ENCODE measurements at regions not wholly inside any gene's neighbourhood (a gene's known extent, or its start where the extent isn't known, plus 50 kb on each side); places are given as distances from the start of the nearest gene placed in this dataset.

DNA sequence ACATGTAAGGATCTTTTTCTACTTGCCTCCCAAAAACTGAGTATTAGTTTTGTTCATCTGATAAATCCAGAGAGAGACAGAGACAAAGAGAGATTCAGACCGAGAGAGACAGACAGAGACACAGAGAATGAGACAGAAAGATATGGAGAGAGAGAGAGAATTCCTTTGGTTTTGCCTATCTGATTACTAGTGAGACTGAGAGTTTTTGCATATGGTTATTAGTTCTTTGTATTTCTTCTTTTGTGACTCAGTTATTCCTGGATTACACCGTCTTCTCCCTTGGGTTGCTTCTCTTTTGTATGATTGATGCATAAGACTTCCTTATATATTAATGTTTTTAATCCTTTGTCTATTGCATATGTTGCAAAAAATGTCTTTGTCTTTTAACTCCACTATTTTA lies 91.2 kb upstream of the SPATA31C2 start:
- H3K27me3 Mint-ChIP-seq = peaks cover 5 to 11% of the 10 kb centered on the region in 2 donors
- Histone ChIP-seq H3K27me3 (ENCODE audit: insufficient read depth, low read length) (no peaks in the 10 kb centered on the region), H3K4me1 (ENCODE audit: insufficient read depth, low read length) (no peaks in the 10 kb centered on the region), H3K4me3 (ENCODE audit: low read length in 2 of 2) (no peak overlapping the region), H3K9me3 (ENCODE audit: control insufficient read depth in 1 of 2, low read length in 2 of 2) (no peaks in the 10 kb centered on the region), H3K27ac (ENCODE audit: low read depth, low read length) (no peak overlapping the region), H3K36me3 (ENCODE audit: insufficient read depth, low read length) (no peaks in the 10 kb centered on the region)
- ChIA-PET CTCF (ENCODE audit: partially characterized antibody) (no interaction called here), POLR2A (ENCODE audit: partially characterized antibody) (no interaction called here)
- H3K4me1 Mint-ChIP-seq = no peaks in the 10 kb centered on the region
- DNase-seq = no peak
- intact Hi-C loops (cut with micrococcal nuclease) = no loop called here
- peaks cover 0 to 5% of the 10 kb centered on the region in 2 donors for H3K36me3 Mint-ChIP-seq
- H3K9me3 Mint-ChIP-seq = peaks cover 0 to 13% (median 5%) of the 10 kb centered on the region in 8 donors
- no peak overlapping the region for H3K4me3 Mint-ChIP-seq
- no peak overlapping the region for H3K27ac Mint-ChIP-seq

- CTCF ChIA-PET (ENCODE audit: partially characterized antibody) = no interaction called here
- intact Hi-C loops (cut with micrococcal nuclease) = no loop called here
- H3K4me3 ChIP-seq (ENCODE audit: low read length in 2 of 2) = no peak overlapping the region
Observed at GRCh38 chr9:88224938-88225337, 86.7 kb upstream of the SPATA31C2 start.

GRCh38 chr9:88221105-88221504 lies 82.8 kb upstream of the SPATA31C2 start:
- intact Hi-C loops (cut with micrococcal nuclease) = no loop called here

More at GRCh38 chr9:88224938-88225337, 86.7 kb upstream of the SPATA31C2 start:
- Mint-ChIP-seq H3K36me3 (no peaks in the 10 kb centered on the region), H3K4me3 (no peak overlapping the region), H3K27me3 (peaks cover 5 to 9% of the 10 kb centered on the region in 2 donors), H3K4me1 (no peaks in the 10 kb centered on the region), H3K27ac (no peak overlapping the region), H3K9me3 (no peaks in the 10 kb centered on the region)
- no peaks in the 10 kb centered on the region for H3K9me3 ChIP-seq (ENCODE audit: control insufficient read depth in 1 of 2, low read length in 2 of 2)
- no peaks in the 10 kb centered on the region for H3K4me1 ChIP-seq (ENCODE audit: insufficient read depth, low read length)
- H3K27me3 ChIP-seq (ENCODE audit: insufficient read depth, low read length) = no peaks in the 10 kb centered on the region
- DNase-seq = no peak
- POLR2A ChIA-PET (ENCODE audit: partially characterized antibody) = no interaction called here
- H3K27ac ChIP-seq (ENCODE audit: low read depth, low read length) = no peak overlapping the region
- no peaks in the 10 kb centered on the region for H3K36me3 ChIP-seq (ENCODE audit: insufficient read depth, low read length)

GRCh38 chr9:88220652-88221051 lies 82.4 kb upstream of the SPATA31C2 start:
- Histone ChIP-seq H3K9me3 (ENCODE audit: control insufficient read depth in 1 of 2, low read length in 2 of 2) (no peaks in the 10 kb centered on the region), H3K27me3 (ENCODE audit: insufficient read depth, low read length) (no peaks in the 10 kb centered on the region), H3K27ac (ENCODE audit: low read depth, low read length) (no peak overlapping the region), H3K4me1 (ENCODE audit: insufficient read depth, low read length) (no peaks in the 10 kb centered on the region), H3K36me3 (ENCODE audit: insufficient read depth, low read length) (no peaks in the 10 kb centered on the region), H3K4me3 (ENCODE audit: low read length in 2 of 2) (no peak overlapping the region)
- ChIA-PET POLR2A (ENCODE audit: partially characterized antibody) (no interaction called here), CTCF (ENCODE audit: partially characterized antibody) (no interaction called here)
- Mint-ChIP-seq H3K27ac (no peak overlapping the region), H3K27me3 (peaks cover 9 to 24% of the 10 kb centered on the region in 2 donors), H3K9me3 (no peaks in the 10 kb centered on the region), H3K4me1 (no peaks in the 10 kb centered on the region), H3K36me3 (no peaks in the 10 kb centered on the region), H3K4me3 (no peak overlapping the region)
- DNase-seq = no peak
- intact Hi-C loops (cut with micrococcal nuclease) = no loop called here

More at GRCh38 chr9:88221105-88221504, 82.8 kb upstream of the SPATA31C2 start:
- no peak for DNase-seq
- H3K27ac Mint-ChIP-seq = no peak overlapping the region
- Histone ChIP-seq H3K36me3 (ENCODE audit: insufficient read depth, low read length) (no peaks in the 10 kb centered on the region), H3K4me3 (ENCODE audit: low read length in 2 of 2) (no peak overlapping the region), H3K27ac (ENCODE audit: low read depth, low read length) (no peak overlapping the region), H3K4me1 (ENCODE audit: insufficient read depth, low read length) (no peaks in the 10 kb centered on the region), H3K9me3 (ENCODE audit: control insufficient read depth in 1 of 2, low read length in 2 of 2) (no peaks in the 10 kb centered on the region), H3K27me3 (ENCODE audit: insufficient read depth, low read length) (no peaks in the 10 kb centered on the region)
- CTCF ChIA-PET (ENCODE audit: partially characterized antibody) = no interaction called here
- no peaks in the 10 kb centered on the region for H3K9me3 Mint-ChIP-seq
- H3K27me3 Mint-ChIP-seq = peaks cover 9 to 24% of the 10 kb centered on the region in 2 donors
- no peaks in the 10 kb centered on the region for H3K4me1 Mint-ChIP-seq
- H3K4me3 Mint-ChIP-seq = no peak overlapping the region
- H3K36me3 Mint-ChIP-seq = no peaks in the 10 kb centered on the region
- POLR2A ChIA-PET (ENCODE audit: partially characterized antibody) = no interaction called here

DNA sequence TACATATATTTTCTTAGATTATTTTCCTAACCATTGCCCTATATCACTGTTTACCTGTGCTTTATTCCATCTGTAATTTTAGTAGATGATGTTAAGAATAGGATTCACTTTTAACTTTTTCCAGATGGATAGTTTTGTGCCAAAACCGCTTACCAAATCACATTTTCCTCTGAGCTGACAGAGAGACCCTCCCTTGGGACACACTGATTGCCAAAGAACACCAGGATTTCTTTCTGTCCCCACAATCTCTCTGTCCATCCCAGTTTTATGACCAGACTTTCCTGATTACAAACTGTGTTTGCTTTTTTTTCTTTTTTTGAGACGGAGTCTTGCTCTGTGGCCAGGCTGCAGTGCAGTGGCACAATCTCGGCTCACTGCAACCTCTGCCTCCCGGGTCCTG lies 81.3 kb upstream of the SPATA31C2 start:
- no peaks in the 10 kb centered on the region for H3K27me3 ChIP-seq (ENCODE audit: insufficient read depth, low read length)

DNA sequence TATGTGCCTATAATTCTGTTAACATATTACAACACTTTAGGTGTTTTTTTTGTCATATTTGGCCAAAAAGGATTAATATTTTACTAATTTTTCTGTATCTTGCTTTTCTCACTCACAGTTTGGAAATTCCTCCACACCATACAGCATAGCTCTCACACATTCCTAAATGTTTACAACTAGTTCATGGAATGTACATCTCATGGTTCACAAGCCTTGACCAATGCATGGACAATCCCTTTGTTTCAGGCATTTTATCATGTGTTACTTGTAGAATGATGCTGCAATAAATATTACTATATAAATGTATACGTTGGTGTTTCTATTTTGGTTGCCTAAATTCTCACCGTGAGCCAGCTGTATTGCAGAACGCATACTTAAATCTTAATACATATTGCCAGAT lies 80.5 kb upstream of the SPATA31C2 start:
- no peaks in the 10 kb centered on the region for H3K9me3 ChIP-seq (ENCODE audit: control insufficient read depth in 1 of 2, low read length in 2 of 2)
- Mint-ChIP-seq H3K27me3 (peaks cover 10 to 24% of the 10 kb centered on the region in 2 donors), H3K36me3 (no peaks in the 10 kb centered on the region), H3K4me3 (no peak overlapping the region), H3K9me3 (peaks cover 0 to 12% (median 2%) of the 10 kb centered on the region in 8 donors), H3K4me1 (no peaks in the 10 kb centered on the region), H3K27ac (peak overlapping the region in 1 of 7 donors; percentile 70)
- no peak for DNase-seq
- no peaks in the 10 kb centered on the region for H3K27me3 ChIP-seq (ENCODE audit: insufficient read depth, low read length)
- ChIA-PET POLR2A (ENCODE audit: partially characterized antibody) (no interaction called here), CTCF (ENCODE audit: partially characterized antibody) (no interaction called here)
- no peak overlapping the region for H3K27ac ChIP-seq (ENCODE audit: low read depth, low read length)
- H3K4me1 ChIP-seq (ENCODE audit: insufficient read depth, low read length) = no peaks in the 10 kb centered on the region
- no peak overlapping the region for H3K4me3 ChIP-seq (ENCODE audit: low read length in 2 of 2)
- intact Hi-C loops (cut with micrococcal nuclease) = no loop called here
- no peaks in the 10 kb centered on the region for H3K36me3 ChIP-seq (ENCODE audit: insufficient read depth, low read length)

More for the DNA sequence above, 81.3 kb upstream of the SPATA31C2 start:
- Histone ChIP-seq H3K4me1 (ENCODE audit: insufficient read depth, low read length) (no peaks in the 10 kb centered on the region), H3K9me3 (ENCODE audit: control insufficient read depth in 1 of 2, low read length in 2 of 2) (no peaks in the 10 kb centered on the region), H3K4me3 (ENCODE audit: low read length in 2 of 2) (no peak overlapping the region), H3K36me3 (ENCODE audit: insufficient read depth, low read length) (no peaks in the 10 kb centered on the region), H3K27ac (ENCODE audit: low read depth, low read length) (no peak overlapping the region)
- POLR2A ChIA-PET (ENCODE audit: partially characterized antibody) = no interaction called here
- no peaks in the 10 kb centered on the region for H3K36me3 Mint-ChIP-seq
- DNase-seq = no peak
- peaks cover 0 to 6% (median 0%) of the 10 kb centered on the region in 8 donors for H3K9me3 Mint-ChIP-seq
- no peaks in the 10 kb centered on the region for H3K4me1 Mint-ChIP-seq
- no peak overlapping the region for H3K27ac Mint-ChIP-seq
- peaks cover 9 to 24% of the 10 kb centered on the region in 2 donors for H3K27me3 Mint-ChIP-seq
- no peak overlapping the region for H3K4me3 Mint-ChIP-seq
- CTCF ChIA-PET (ENCODE audit: partially characterized antibody) = no interaction called here
- intact Hi-C loops (cut with micrococcal nuclease) = no loop called here

DNA sequence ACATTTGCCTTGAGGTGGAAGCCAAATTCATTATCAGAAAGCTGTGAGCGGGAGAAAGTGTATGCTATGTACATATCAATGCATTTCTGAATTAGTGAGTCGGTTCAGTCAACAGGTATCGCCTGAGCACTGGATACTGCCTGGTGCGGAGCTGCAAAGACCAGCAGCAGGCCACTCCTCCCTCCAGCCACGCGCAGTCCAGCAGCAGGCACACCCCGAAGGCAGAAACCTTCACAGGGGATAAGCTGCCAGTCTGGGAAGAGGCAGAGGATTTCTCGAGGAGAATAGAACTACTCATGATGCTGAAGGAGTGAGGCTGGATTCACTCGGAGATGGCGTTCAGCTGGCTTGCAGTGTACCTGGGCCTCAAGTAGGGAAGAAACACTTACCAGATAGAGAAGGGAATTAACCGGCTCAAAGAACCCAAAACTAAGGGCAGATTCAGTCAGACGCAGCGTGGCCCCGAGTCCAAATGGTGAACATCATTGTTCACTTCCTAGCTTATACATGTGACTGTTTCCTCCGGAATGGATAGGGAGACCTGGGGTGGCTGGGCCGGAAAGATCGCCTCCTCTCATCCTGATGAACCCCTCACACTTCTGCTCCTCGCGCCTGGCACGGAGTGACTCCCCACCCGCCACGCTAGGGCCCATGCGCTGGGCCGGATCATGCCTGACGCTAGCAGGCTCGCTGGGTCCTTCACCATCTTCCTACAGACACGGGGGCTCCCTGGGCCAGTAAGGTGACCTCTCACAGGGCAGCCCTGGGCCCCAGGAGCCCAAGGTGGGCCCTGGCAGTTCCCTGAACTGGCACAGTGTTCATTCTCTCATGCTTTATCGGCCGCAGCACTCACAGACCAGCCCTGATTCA lies 78.1 kb upstream of the SPATA31C2 start:
- POLR2A ChIA-PET (ENCODE audit: partially characterized antibody) = no interaction called here
- no peaks in the 10 kb centered on the region for H3K27me3 ChIP-seq (ENCODE audit: insufficient read depth, low read length)
- Mint-ChIP-seq H3K4me1 (no peaks in the 10 kb centered on the region), H3K36me3 (no peaks in the 10 kb centered on the region), H3K27me3 (peaks cover 11 to 23% of the 10 kb centered on the region in 2 donors), H3K4me3 (no peak overlapping the region), H3K27ac (no peak overlapping the region), H3K9me3 (peaks cover 0 to 26% (median 6%) of the 10 kb centered on the region in 8 donors)
- H3K4me1 ChIP-seq (ENCODE audit: insufficient read depth, low read length) = no peaks in the 10 kb centered on the region
- H3K9me3 ChIP-seq (ENCODE audit: control insufficient read depth in 1 of 2, low read length in 2 of 2) = no peaks in the 10 kb centered on the region
- no peak for DNase-seq
- no peak overlapping the region for H3K27ac ChIP-seq (ENCODE audit: low read depth, low read length)
- CTCF ChIA-PET (ENCODE audit: partially characterized antibody) = no interaction called here
- H3K36me3 ChIP-seq (ENCODE audit: insufficient read depth, low read length) = no peaks in the 10 kb centered on the region
- H3K4me3 ChIP-seq (ENCODE audit: low read length in 2 of 2) = no peak overlapping the region
- intact Hi-C loops (cut with micrococcal nuclease) = no loop called here

Data from CD4-positive, alpha-beta memory T cell (primary cell).